ENCODE measurements at regions not wholly inside any gene's neighbourhood (a gene's known extent, or its start where the extent isn't known, plus 50 kb on each side); places are given as distances from the start of the nearest gene placed in this dataset.

DNA sequence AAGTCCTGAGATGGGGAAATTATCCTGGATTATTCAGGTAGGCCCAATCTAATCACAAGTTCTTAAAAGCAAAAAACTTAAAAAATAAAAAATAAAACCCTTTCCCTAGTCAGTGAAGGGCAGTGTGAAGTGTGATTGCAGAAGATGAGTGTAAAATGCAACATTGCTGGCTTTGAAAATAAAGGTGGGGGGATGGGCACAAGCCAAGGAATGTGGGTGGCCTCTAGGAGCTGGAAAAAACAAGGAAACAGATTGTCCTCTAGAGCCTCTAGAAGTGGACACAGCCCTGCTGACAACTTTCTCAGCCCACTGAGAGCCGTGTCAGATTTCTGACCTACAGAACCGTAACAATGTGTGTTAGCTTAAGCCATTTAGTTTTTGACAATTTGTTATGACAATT is 184.3 kb upstream of the HNRNPA3 start (continued):
- TF ChIP-seq NFIB (CRISPR knock-in tag; IDR thresholded peaks at IDR 0.05; ENCODE audit: borderline replicate concordance): no peak
- no peak for TF ChIP-seq ARID2 (CRISPR knock-in tag; IDR thresholded peaks at IDR 0.05; ENCODE audit: borderline replicate concordance)
- no peak for TF ChIP-seq ZBTB39 (CRISPR knock-in tag; IDR thresholded peaks at IDR 0.05)
- no peak for TF ChIP-seq ATF7 (IDR thresholded peaks at IDR 0.05)
- no peak for TF ChIP-seq ATF7 (CRISPR knock-in tag; IDR thresholded peaks at IDR 0.05)
- TF ChIP-seq HNRNPLL (IDR thresholded peaks at IDR 0.05; ENCODE audit: low read depth, low read length, poor library complexity, severe bottlenecking): no peak
- no peak for TF ChIP-seq ZNF570 (CRISPR knock-in tag; IDR thresholded peaks at IDR 0.05; ENCODE audit: borderline replicate concordance)
- no peak for TF ChIP-seq POLR2A (IDR thresholded peaks at IDR 0.05; ENCODE audit: insufficient read depth in 1 of 2, low read depth in 2 of 2, low read length in 2 of 2)
- TF ChIP-seq NPAS2 (CRISPR knock-in tag; IDR thresholded peaks at IDR 0.05; ENCODE audit: borderline replicate concordance): no peak
- TF ChIP-seq RBFOX2 (IDR thresholded peaks at IDR 0.05; ENCODE audit: low read depth, low read length): no peak
- no peak for TF ChIP-seq SP1 (IDR thresholded peaks at IDR 0.05)
- TF ChIP-seq SP1 (CRISPR knock-in tag; IDR thresholded peaks at IDR 0.05): no peak
- TF ChIP-seq CTCF (CRISPR knock-in tag; IDR thresholded peaks at IDR 0.05): no peak

Measured in HepG2 (cell line).